GM13977 (cell line): ENCODE measurements at regions not wholly inside any gene's neighbourhood (a gene's known extent, or its start where the extent isn't known, plus 50 kb on each side); places are given as distances from the start of the nearest gene placed in this dataset.
A peak's percentile ranks its signal among the peaks of the same experiment; 100 is the strongest.

Source experiments
- DNase-seq: peaks from one replicate; pipeline ENCODE4 v3.0.0; 2012; ENCODE audit warnings: low spot score
- CTCF ChIP-seq: IDR thresholded peaks from 2 replicates; pipeline ENCODE4 v1.5.1; 2012; ENCODE audit warnings: mild to moderate bottlenecking, control low read depth; ENCODE audit not compliant: insufficient read depth; ENCODE audit errors: extremely low read depth, missing control alignments
- in situ Hi-C: fragments of 300-500 bp; cut with MboI; formaldehyde crosslinking; loops from one replicate; pipeline ENCODE4 v1.12.0; 2022; ENCODE audit warnings: low sequenced_read_pairs, low pct_unique_long_range_greater_than_20kb, mixed read lengths, inconsistent platforms; ENCODE audit not compliant: unreplicated experiment

GRCh38 chr3:109532257-109533216 lies 195.2 kb upstream of the DPPA4 start:
- peak; percentile 28 for TF ChIP-seq CTCF
- in situ Hi-C loops = no loop called here
- no peak for DNase-seq

GRCh38 chr3:109545746-109546145 lies 208.4 kb upstream of the DPPA4 start:
- in situ Hi-C loops = no loop called here
- no peak for TF ChIP-seq CTCF
- no peak for DNase-seq

- TF ChIP-seq CTCF = no peak
- in situ Hi-C loops = no loop called here
- DNase-seq = no peak
These were observed 211.0 kb upstream of the DPPA4 start for GRCh38 chr3:109548192-109548938.

- in situ Hi-C loops = no loop called here
- no peak for DNase-seq
- TF ChIP-seq CTCF = no peak
These were observed 216.4 kb upstream of the DPPA4 start for GRCh38 chr3:109553591-109554371.

- DNase-seq = no peak
These were observed 222.0 kb upstream of the DPPA4 start for GRCh38 chr3:109559389-109559788.

More at GRCh38 chr3:109559389-109559788, 222.0 kb upstream of the DPPA4 start:
- in situ Hi-C loops = no loop called here
- TF ChIP-seq CTCF = no peak
